DOHH2 (cell line): ENCODE measurements at regions not wholly inside any gene's neighbourhood (a gene's known extent, or its start where the extent isn't known, plus 50 kb on each side); places are given as distances from the start of the nearest gene placed in this dataset.

Experiments used
- EZH2phosphoT487 ChIP-seq: fragments of 200-600 bp; sonication (generic); IDR thresholded peaks from 2 replicates; pipeline ENCODE4 v1.6.1; 2017; ENCODE audit warnings: borderline replicate concordance, mild to moderate bottlenecking, antibody characterized with exemption, low read length, moderate library complexity, mixed read lengths
- TF ChIP-seq, protein P1 (sequence below): fragments of 200-600 bp; sonication (generic); IDR thresholded peaks from one replicate; pipeline ENCODE4 v1.5.1; 2014; ENCODE audit warnings: antibody characterized with exemption, mild to moderate bottlenecking, low read depth, low read length; ENCODE audit not compliant: poor library complexity, severe bottlenecking

DNA sequence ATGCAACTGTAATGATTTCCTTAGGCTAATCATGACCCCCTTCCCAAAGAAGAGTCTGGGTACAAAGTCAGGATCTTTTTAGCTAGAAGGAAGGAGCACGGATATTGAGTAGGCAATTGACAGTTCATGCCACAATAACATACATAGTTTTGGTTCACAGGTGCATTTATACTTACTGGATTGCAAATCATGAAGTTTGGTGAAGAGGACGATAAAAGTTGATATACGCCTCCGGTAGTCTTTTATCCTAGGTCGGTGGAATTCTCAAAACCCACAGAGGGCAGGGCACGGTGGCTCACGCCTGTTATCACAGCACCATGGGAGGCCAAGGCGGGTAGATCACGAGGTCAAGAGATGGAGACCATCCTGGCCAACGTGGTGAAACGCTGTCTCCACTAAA is 265.4 kb upstream of the PRMT6 start:
- TF ChIP-seq, protein P1, sequence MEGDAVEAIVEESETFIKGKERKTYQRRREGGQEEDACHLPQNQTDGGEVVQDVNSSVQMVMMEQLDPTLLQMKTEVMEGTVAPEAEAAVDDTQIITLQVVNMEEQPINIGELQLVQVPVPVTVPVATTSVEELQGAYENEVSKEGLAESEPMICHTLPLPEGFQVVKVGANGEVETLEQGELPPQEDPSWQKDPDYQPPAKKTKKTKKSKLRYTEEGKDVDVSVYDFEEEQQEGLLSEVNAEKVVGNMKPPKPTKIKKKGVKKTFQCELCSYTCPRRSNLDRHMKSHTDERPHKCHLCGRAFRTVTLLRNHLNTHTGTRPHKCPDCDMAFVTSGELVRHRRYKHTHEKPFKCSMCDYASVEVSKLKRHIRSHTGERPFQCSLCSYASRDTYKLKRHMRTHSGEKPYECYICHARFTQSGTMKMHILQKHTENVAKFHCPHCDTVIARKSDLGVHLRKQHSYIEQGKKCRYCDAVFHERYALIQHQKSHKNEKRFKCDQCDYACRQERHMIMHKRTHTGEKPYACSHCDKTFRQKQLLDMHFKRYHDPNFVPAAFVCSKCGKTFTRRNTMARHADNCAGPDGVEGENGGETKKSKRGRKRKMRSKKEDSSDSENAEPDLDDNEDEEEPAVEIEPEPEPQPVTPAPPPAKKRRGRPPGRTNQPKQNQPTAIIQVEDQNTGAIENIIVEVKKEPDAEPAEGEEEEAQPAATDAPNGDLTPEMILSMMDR, result no peak
- TF ChIP-seq EZH2phosphoT487, result no peak
